Kidney epithelial cell (primary cell): ENCODE measurements at regions not wholly inside any gene's neighbourhood (a gene's known extent, or its start where the extent isn't known, plus 50 kb on each side); places are given as distances from the start of the nearest gene placed in this dataset.

Experiments used
- DNase-seq: peaks from one replicate; pipeline ENCODE4 v3.0.0-alpha.2; 2010; ENCODE audit warnings: low read depth
- H3K27me3 ChIP-seq: 2 replicates; pipeline ENCODE4 v1.6.0; 2011; ENCODE audit warnings: low read length; ENCODE audit not compliant: control insufficient read depth, insufficient read depth
- H3K36me3 ChIP-seq: 2 replicates; pipeline ENCODE4 v1.5.1; 2011; ENCODE audit warnings: low read length; ENCODE audit not compliant: control insufficient read depth, insufficient read depth
- H3K4me3 ChIP-seq: 2 replicates; pipeline ENCODE4 v1.5.1; 2011; ENCODE audit warnings: low read depth, mild to moderate bottlenecking, control low read depth, low read length
- TF ChIP-seq, protein P1 (sequence below): IDR thresholded peaks from 2 replicates; pipeline ENCODE4 v1.5.1; 2011; ENCODE audit warnings: mild to moderate bottlenecking, moderate library complexity, low read length, control low read depth, inconsistent platforms; ENCODE audit not compliant: insufficient read depth, poor library complexity, severe bottlenecking

DNA sequence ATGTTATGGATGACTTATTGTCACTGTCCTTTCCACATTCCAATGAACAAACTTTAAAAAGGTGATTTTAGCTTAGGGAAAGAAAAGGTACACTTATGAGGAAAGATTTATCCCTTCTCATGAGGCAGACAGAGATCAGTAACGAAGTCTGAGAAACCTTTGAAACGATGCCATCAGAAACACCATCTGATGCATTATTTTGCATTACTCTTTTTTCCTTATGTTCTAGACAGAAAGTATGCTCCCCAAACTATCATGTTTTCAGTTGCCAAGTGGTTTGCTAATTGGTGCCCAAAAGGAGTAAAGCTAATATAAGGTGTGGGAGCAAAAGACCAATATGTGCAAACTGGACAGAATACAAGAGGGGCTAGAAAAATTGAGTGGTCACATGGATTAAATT lies 397.7 kb upstream of the RIOK2 start:
- Histone ChIP-seq H3K36me3 (no peaks in the 10 kb centered on the region), H3K4me3 (no peak overlapping the region), H3K27me3 (no peaks in the 10 kb centered on the region)
- TF ChIP-seq, protein P1, sequence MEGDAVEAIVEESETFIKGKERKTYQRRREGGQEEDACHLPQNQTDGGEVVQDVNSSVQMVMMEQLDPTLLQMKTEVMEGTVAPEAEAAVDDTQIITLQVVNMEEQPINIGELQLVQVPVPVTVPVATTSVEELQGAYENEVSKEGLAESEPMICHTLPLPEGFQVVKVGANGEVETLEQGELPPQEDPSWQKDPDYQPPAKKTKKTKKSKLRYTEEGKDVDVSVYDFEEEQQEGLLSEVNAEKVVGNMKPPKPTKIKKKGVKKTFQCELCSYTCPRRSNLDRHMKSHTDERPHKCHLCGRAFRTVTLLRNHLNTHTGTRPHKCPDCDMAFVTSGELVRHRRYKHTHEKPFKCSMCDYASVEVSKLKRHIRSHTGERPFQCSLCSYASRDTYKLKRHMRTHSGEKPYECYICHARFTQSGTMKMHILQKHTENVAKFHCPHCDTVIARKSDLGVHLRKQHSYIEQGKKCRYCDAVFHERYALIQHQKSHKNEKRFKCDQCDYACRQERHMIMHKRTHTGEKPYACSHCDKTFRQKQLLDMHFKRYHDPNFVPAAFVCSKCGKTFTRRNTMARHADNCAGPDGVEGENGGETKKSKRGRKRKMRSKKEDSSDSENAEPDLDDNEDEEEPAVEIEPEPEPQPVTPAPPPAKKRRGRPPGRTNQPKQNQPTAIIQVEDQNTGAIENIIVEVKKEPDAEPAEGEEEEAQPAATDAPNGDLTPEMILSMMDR, result no peak
- DNase-seq, result no peak

DNA sequence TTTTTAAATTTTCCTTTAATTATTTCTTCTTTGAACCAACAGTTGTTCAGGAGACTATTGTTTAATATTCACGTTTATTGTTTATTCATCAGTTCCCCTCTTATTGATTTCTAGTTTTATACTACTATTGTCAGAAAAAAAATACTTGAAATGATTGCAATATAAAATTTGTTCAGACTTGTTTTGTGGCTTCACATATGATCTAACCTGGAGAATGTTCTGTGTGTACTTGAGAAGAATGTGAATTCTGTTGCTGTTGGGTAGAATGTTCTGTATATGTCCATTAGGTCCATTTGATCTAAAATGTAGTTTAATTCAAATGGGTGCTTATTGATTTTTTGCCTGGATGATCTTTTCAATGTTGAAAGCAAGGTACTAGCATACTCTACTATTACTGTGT lies 408.7 kb upstream of the RIOK2 start:
- Histone ChIP-seq H3K4me3 (no peak overlapping the region), H3K36me3 (no peaks in the 10 kb centered on the region), H3K27me3 (no peaks in the 10 kb centered on the region)
- DNase-seq, result no peak
- TF ChIP-seq, protein P1, result no peak

DNA sequence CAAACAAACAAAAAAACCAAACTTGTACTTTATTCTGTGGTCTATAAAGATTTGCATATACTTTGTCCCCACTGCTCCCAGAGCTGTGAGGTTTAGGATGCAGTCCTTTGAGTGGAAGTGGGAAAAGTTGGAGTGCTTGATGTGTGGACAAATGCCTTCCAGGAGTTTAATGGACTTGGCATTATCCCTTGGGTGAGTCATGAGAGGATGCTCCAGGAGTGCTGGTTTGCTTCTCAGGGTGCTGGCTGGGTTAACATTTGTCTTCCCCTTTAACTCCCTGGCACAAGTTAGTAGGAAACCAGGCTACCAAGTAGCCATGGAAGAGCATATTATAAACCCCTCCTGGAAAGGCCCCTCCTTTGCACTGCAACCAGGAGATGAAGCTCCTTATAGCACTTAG lies 417.4 kb upstream of the RIOK2 start:
- Histone ChIP-seq H3K4me3 (no peak overlapping the region), H3K27me3 (no peaks in the 10 kb centered on the region), H3K36me3 (no peaks in the 10 kb centered on the region)
- DNase-seq, result no peak
- TF ChIP-seq, protein P1, result no peak

DNA sequence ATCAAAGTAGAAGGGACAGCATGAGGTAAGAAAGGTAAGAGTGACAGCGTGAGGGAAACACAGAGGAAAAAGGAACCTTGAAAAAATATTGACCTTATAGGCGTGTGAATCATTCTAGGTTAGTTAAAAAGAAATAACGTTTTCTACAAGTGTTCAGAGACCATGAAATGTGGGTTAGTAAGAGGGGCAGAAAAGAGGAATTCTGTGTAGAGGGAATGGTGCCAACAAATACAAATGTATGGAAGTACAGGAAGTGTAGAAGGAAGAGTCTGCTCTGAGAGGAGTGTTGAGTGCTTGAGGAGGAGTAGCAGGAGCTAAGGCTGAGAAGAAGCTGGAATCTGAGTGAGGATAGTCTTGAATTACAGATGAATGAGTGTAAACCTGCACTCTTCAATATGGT lies 418.6 kb upstream of the RIOK2 start:
- DNase-seq, result no peak

DNA sequence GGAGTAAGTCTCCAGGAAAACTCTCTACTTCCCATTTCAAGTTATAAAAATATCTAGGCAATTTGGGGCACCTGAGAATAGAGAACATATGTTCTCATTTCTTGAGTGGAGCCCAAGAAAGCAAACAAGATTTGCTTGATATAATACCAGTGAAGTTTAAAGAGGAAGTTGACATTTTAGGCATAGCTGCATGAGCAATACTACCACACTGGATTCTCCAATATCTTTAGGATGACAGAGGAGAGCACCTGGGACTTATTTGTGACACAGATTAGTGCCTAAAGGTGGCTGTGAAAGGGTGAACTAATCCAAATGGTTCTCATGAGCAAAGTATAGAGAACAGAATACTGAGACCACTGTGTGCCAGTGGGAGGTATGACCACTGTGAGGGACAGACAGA lies 423.5 kb upstream of the RIOK2 start:
- TF ChIP-seq, protein P1, result no peak
- no peaks in the 10 kb centered on the region for H3K27me3 ChIP-seq

More for the DNA sequence above, 418.6 kb upstream of the RIOK2 start:
- Histone ChIP-seq H3K4me3 (no peak overlapping the region), H3K27me3 (no peaks in the 10 kb centered on the region), H3K36me3 (no peaks in the 10 kb centered on the region)
- TF ChIP-seq, protein P1, result no peak

DNA sequence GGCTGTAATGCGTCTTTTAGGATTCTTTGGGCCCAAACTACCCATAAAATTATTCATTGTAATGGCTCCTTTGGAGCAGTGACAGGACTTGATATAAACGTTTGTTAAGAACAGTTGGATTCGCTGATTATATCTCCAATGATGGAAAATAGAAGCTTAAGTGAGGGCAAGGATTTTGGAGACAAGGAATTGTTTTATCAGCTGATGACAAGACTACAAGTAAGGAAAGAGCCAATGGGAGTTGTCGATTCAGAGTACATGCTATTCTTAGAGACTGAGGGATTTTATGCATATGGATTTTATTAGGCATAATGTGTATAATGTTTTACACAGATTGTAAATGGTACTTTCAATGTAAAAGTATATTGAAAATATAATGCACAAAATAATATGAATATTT lies 425.5 kb upstream of the RIOK2 start:
- TF ChIP-seq, protein P1, result no peak
- Histone ChIP-seq H3K27me3 (no peaks in the 10 kb centered on the region), H3K4me3 (no peak overlapping the region), H3K36me3 (no peaks in the 10 kb centered on the region)
- no peak for DNase-seq

More for the DNA sequence above, 423.5 kb upstream of the RIOK2 start:
- H3K36me3 ChIP-seq, result no peaks in the 10 kb centered on the region
- H3K4me3 ChIP-seq, result no peak overlapping the region
- no peak for DNase-seq
